Activated CD8-positive, alpha-beta memory T cell treated with anti-CD3 and anti-CD28 coated beads for 48 hours (primary cell): ENCODE measurements at regions not wholly inside any gene's neighbourhood (a gene's known extent, or its start where the extent isn't known, plus 50 kb on each side); places are given as distances from the start of the nearest gene placed in this dataset.
"Not testable (repeated sequence)": the region's sequence is repeated elsewhere in the genome, so short reads cannot be mapped to it uniquely, and the experiment has no call there.

ENCODE experiments used
- DNase-seq, 3 experiments: peaks; one replicate each; pipeline ENCODE4 v3.0.0-alpha.2; 2020; ENCODE audit warnings: low read depth in 2 of 3, low spot score in 2 of 3

DNA sequence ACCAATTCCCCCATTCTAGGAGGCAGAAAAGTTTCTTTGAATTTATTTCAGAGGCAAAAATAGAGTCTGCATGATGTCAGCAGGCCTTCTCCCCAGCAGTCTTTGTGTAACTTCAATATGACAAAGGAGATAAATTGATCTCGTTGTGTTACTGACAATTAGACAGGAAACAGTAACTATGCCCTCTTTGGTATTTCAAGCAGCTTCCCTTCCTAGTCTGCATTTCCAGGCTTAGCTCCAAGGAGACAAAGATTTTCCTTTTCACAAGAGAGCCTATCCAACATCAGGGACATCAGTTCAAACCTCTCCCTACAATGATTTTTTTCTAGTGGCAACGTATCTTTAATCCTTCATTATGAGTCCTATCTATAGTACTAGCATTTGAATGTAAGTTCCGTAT, 245.9 kb upstream of the HSF2 start:
- no peak for DNase-seq

DNA sequence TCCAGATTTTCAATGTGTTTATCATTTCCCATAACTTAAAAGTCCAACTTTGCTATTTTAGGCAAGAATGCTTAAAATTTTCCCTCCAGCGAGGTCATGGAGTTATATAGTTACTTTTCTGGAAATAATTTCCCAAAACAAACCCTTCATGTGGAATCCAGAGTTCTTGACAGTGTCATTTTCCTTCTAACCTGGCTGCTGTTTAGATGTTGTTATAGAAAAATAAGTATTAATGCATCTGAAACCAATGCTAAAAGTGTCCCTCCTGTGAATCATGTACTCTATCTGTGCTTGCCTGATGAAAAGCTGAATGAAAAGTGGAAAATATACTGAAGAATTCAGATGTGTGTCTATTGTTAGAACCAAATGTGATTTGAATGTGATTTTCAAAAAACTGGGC, 245.3 kb upstream of the HSF2 start:
- DNase-seq, result no peak

DNA sequence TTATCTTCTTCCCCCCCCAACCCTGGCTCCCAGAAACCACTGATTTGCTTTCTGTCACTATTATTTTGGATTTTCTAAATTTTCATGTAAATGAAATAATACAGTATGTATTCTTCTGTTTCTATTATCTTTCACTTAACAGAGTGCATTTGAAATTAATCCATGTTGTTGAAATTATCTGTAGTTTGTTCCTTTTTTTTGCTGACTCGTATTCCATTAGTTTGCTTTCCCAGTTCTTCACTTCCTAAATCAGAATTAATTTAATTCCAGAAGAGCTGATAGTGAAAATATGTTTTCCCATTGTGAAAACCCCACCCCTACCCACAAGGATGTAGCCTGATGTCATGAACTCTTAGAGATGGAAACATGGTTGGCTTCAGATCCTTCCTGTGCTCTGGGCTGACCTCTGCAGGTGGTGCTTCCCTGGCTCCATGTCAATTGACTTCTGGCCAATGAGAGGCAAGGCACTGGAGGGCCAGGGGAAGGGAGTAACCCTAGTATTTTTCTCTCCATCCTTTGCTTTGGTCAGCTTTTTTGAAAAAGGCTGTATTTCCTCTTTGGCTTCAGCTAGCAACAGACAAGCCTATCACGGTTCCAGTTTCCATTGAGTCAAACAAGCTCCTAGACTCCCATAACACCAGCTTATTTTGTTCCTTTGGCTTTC, 244.4 kb upstream of the HSF2 start:
- DNase-seq, result no peak

DNA sequence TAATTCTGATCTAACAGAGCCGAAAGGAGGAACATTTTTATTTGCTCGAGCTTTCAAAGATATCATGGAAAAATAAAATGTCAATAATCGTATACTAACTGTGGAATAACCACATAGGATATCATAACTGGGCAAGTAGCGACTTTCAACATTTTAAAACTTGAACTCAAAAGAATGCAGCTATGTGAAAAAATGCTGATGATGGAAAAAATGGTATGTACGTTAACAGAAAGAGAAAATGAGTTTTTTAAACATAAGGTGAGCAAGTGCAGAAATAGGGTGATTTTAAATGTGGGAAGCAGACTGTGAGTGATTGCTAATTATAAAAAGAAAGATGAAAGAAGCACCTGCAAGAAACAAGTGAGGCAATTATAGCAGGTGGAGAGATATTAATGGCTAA, 238.3 kb upstream of the HSF2 start:
- DNase-seq, result no peak

DNA sequence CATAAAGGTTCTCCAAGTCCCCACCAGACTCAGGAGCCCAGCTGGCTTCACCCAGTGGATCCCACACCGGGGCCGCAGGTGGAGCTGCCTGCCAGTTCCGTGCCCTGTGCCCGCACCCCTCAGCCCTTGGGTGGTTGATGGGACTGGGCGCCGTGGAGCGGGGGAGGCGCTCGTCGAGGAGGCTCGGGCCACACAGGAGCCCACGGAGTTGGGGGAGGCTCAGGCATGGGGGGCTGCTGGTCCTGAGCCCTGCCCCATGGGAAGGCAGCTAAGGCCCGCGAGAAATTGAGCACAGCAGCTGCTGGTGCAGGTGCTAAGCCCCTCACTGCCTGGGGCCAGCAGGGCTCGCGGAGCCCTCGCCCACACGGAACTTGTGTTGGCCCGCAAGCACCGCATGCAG, 234.4 kb upstream of the HSF2 start:
- DNase-seq, result no peak

DNA sequence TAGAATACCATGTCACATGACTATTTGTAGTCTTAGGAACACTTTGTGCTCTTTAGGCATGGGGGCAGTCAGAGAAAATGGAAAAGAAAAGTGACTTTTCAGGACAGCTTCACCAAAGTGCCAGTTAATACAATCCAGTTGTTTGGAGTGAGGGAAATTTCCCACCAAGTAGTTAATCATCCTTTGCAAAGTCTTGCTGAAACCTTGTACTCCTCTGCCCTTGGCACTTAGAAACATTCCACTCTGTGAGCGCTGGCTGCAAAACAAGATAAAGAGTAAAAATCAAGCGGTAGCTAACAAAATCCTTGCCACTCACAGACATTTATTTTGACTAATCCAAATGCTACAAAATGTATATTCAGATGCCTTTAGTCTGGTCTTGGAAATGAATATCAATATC, 229.2 kb upstream of the HSF2 start:
- no peak for DNase-seq

DNA sequence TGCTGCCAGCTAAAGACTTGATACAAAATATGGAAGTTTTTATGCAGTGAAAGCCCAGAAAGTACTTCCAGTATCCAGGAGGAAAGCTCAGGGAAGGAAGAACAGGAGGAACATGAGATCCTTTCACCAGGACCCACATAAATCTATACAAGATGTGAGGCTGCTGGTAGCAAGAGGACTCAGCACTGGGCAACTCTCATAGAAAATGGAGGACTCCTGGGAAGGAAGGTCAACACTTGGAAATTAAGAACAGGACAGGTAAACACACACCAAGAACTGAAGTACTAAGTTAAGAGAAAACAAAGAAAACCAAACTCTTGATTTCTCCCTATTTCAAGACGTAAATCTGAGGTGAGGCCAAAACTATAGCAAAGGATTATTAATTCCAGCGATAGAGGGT, 220.5 kb upstream of the HSF2 start:
- no peak for DNase-seq

DNA sequence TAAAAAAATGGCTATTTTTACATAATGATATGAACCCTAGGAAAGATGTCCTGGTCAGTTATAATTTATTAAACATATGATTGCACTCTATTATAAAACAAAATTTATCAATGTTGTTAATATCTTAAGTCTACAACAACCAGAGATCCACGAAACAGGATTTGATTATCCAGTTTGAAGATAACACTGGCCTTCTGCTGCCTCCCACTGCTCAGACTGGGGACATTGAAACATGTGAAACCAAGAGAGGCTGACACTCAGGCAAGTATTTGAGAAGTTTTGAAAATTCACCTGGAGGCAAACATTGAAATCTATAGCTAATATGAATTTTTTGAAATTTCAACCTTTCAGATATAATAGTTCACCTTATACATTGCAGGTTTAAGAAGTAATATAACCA, 219.3 kb upstream of the HSF2 start:
- DNase-seq, result no peak

DNA sequence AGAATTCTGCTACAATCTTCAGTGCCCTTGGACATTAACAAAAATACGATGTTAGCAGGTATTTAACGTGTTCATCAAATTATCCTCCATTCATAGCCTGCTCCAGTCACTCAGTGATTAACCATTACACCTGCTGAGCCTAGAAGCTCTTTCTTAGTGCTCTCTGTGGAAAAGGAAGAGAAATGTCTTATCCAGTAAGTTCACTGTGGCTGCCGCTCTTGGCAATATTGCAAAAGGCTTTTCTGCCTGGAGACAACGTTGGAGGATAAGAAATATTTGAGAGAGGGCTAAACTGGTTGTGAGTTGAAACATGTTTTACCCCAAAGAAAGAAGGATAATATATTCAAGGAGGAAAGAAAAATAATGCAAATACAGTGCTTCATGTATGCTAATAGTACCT, 217.4 kb upstream of the HSF2 start:
- no peak for DNase-seq

DNA sequence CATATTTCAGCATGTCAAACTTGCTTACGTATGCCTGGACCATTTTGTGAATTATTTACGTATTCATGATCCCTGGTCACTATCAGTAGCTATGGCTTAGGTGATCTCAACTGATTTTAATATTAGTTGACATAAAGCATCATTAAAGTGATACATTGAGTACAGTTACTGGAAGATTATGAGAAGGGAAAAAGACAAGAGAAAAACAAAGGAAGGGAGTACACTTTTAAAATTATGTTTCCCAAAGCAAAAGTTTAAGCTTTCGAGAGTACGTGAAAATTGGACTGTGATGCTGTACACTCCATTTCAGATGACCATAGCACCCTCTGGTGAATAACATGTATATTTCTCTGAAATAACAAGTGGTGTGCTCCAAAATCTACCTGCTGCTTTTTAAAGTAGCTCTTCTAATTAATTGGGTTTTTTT, 215.0 kb upstream of the HSF2 start:
- no peak for DNase-seq

DNA sequence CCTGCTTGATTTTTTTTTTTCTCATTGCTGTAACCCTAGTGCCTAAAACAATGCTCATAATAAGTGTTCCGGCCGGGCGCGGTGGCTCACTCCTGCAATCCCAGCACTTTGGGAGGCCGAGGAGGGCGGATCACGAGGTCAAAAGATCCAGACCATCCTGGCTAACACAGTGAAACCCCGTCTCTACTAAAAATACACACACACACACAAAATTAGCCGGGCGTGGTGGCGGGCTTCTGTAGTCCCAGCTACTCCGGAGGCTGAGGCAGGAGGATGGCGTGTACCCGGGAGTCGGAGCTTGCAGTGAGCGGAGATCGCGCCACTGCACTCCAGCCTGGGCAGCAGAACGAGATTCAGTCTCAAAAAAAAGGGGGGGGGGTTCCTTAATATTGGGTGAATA, 214.0 kb upstream of the HSF2 start:
- DNase-seq, result not testable (repeated sequence)

DNA sequence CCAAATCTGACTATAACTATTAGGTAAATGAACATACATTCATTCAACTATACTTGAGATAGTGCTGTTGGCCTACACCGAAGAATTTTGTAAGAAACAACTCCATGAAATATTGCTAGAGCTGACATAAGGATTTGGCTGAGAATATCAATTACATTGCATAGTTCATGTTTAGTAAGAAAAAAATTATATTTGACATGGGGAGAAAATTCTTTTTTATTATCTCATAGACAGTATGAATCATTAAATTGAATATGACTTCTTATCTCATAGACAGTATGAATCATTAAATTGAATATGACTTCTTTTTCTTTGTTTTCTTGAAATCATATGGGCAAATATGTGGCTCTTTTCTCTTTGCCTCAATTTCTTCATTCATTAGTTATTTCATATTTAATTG, 212.3 kb upstream of the HSF2 start:
- DNase-seq, result no peak

DNA sequence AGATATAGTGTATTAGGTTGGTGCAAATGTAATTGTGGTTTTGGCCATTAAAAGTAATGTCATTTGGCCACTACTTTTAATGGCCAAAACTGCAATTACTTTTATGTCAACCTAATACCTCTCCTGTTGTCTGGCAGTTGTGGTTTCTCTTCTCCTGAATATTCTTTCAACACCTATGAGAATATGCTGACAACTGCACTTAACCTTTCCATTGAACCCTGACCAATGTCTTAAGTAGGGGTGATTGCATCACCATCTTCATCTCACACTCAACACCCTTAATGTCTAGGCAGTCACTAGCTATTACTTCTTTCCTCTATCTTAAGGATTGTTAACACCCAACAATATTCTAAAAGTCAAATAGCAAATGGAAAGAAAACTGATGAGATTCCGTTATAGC, 200.5 kb upstream of the HSF2 start:
- DNase-seq, result no peak

DNA sequence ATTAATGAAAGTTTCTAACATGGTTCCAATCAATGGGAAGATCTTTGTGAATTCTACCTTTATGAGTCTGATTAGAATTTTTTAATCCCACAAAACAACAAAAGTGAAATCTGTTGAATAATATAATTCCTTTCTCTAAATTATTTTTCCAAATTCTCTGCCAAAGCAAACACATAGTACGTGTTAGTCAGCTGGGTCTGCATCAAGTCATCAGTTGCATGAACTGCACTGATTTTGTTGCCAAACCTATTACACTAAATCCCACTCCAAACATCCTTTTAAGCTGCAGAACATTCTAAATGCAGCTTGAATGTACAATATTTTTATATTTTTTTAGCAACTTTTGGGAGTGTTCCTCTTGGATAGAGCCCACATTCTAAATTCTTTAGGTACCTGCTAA, 199.0 kb upstream of the HSF2 start:
- DNase-seq, result no peak

DNA sequence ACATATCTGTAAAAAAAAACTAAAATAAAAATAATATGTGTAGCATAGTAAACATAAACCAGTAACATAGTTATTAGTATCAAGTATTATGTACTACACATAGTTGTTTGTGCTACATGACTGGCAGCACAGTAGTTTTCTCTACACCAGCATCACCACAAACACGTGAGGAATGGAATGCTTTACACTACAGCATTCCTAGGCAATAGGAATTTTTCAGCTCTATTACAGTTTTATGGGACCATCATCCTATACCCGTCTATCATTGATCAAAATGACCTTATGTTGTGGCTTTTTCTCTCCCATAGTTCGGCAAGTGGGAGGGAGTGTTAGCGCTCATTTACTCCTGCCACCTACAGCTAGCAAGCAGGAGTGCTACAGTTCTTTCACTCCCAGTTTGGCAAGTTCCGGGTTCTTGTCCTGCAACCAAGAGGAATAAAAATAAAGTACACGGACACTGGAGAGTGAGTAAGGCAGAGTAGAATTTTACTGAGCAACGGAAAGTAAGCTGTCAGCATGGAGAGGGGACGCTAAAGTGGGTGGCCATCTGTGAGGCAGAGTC, 196.8 kb upstream of the HSF2 start:
- DNase-seq, result no peak

DNA sequence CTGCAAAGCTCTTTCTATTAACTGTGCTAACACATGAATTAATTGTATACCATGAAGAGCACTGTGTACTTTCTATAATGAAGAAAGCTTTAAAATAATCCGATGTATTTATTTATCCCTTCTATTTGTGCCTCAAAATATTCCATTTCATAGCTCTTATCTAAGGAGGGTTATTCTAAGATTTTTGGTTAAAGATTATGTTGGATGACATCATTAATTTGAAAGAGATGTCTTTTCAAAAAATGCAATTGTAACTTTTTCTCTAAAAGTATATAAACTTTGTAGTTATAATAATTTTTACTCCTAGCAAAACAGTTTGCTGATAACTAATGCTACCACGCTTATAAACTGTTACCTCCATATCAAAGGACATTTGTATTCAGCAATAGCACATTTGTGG, 192.4 kb upstream of the HSF2 start:
- DNase-seq, result no peak

DNA sequence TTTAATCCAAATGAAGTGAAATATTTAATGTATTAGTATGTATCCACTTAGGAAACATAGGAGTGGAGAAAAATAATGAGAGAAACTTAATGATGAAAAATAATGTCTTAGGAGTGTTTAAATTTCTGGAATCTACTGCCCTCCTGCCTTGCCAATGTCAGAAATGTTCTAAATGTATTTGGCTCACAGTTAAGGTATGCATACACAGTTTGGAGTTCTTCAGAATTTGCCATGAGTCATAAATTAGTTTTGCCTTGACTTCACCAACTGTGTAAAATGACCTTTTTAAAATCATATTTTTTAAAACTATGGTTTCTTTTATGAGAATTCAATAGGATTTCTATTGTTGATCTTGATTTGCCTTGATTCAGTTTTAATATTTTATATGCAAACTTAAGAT, 191.7 kb upstream of the HSF2 start:
- no peak for DNase-seq

DNA sequence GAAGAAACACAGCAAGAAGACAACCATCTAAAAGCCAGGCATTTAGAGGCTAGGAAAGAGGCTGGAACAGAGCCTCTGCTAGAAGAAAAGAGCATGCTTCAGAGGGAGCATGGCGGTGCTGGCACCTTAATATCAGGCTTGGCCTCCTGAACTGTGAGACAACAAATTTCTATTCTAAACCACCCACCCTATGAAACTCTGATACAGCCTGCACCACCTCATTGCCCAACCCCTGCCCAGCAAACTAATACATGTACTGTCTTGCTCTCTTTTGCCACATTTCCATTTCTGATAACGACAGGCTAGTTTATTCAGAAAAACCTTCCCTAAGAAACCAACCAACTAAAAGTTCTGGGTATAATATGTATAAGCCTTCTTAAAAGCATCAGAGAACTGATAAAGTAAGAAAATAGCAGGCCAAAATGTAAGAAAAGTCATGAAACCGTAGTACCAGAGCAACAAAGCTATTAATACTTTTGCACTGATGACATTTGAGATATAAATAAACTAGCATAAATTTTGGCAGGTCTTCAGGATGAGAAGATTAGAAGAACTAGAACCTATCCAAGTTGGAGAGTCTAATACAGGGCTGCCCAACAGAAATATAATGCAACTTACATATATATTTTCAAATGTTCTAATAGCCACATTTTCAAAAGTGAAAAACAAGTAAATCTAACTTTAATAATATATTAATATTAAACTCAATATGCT, 184.7 kb upstream of the HSF2 start:
- no peak for DNase-seq

DNA sequence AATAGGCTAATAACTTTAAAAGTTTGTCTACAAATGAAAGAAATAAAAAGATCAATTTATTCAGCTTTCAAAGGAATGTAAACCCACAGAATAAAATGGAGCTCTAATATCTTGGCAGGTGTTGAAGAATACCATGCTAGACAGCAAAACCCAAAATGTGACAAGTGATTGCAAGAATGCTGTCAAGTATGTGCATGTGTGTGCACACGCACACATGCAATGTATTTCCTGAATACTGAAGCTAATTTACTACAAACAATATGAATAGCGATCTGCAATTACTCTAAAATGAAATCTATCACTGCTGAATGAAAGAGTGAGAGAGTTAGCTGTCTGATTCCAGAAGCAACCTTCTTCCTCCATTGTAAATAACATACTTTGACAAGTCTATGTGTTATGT, 179.2 kb upstream of the HSF2 start:
- DNase-seq, result no peak

DNA sequence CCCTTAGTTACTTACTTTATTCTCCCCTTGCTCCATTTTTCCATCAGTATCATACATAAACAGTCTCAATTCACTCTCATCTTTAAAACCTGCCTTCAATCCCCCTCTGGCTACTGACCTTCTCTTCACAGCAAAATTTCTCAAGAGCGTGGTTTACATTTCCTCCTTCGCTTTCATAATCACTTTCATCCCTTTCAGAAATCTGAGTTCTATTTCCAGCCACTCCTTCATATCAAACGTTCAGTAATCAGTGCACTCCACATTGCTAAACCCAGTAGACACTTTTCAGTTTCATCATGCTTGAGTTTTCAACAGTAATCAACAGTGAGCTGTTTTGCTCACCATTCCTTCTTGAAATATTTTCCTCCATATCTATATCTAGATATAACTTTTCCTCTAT, 176.7 kb upstream of the HSF2 start:
- DNase-seq, result no peak

DNA sequence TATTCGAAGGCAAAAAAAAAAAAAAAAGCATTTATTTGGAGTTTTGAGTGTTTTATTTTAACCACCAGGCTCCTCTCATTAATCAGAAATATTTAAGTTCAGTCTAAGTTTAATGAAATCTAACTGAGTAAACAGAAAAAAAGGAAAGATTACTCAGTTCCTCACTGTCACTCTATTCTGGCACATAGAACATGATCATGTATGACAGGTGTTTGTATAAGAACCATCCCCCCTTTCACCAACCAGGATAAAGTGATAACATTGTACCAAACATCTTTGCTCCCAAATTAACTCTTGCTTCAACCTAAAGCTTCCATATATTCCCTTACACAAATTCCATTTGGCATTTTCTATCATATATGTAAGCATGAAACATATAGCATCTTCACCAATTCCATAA, 176.2 kb upstream of the HSF2 start:
- no peak for DNase-seq

DNA sequence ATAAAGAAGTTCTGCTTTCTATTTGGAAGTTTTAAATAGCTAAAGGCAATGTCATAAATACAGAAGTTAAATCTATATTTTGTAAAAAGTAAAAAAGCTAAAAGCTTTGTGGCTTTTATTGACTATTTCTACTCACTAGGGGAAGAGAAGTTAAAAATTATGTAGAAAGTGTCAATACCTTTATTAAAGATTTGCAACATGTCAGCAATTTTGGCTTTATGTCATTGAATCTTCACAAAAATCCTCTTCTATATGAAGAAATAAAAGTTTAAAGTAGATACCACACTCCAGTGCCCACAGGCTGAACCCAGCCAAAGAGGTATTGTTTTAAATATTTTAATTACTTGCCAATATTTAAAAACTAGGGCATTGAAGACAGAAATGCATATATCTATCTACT, 160.6 kb upstream of the HSF2 start:
- DNase-seq, result no peak
